Epithelial cell of esophagus (primary cell): ENCODE measurements at regions not wholly inside any gene's neighbourhood (a gene's known extent, or its start where the extent isn't known, plus 50 kb on each side); places are given as distances from the start of the nearest gene placed in this dataset.

Experiments used
- DNase-seq: peaks from one replicate; pipeline ENCODE4 v3.0.0; 2010; ENCODE audit warnings: low read depth
- H3K4me3 ChIP-seq: 2 replicates; pipeline ENCODE4 v1.5.1; 2011; ENCODE audit warnings: mild to moderate bottlenecking, low read length, control low read depth
- TF ChIP-seq, protein P1 (sequence below): IDR thresholded peaks from 2 replicates; pipeline ENCODE4 v1.5.1; 2011; ENCODE audit warnings: low read depth, mild to moderate bottlenecking, low read length, control low read depth, inconsistent platforms; ENCODE audit not compliant: insufficient read depth; ENCODE audit errors: missing control alignments

DNA sequence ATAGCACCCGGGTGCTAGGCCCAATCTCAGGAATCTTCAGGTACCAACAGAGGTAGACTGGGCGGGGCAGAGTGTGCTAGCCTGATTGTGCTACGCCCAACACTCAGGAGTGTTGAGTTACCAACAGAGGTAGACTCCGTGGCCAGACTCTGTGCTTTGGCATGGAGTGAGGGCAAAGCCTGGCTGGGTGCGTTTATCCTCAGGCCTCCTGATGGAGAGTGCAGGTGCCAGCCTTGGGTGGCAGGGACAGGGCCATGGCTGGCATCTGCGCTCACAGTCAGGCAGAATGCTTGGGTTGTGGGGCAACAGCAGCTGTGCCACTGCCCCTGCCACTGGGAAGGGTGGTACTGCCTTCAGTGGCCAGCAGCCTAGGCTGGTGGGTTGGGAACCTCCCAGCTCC, 111.6 kb downstream of the NEUROD6 start:
- no peak overlapping the region for H3K4me3 ChIP-seq
- TF ChIP-seq, protein P1, sequence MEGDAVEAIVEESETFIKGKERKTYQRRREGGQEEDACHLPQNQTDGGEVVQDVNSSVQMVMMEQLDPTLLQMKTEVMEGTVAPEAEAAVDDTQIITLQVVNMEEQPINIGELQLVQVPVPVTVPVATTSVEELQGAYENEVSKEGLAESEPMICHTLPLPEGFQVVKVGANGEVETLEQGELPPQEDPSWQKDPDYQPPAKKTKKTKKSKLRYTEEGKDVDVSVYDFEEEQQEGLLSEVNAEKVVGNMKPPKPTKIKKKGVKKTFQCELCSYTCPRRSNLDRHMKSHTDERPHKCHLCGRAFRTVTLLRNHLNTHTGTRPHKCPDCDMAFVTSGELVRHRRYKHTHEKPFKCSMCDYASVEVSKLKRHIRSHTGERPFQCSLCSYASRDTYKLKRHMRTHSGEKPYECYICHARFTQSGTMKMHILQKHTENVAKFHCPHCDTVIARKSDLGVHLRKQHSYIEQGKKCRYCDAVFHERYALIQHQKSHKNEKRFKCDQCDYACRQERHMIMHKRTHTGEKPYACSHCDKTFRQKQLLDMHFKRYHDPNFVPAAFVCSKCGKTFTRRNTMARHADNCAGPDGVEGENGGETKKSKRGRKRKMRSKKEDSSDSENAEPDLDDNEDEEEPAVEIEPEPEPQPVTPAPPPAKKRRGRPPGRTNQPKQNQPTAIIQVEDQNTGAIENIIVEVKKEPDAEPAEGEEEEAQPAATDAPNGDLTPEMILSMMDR = no peak
- no peak for DNase-seq

DNA sequence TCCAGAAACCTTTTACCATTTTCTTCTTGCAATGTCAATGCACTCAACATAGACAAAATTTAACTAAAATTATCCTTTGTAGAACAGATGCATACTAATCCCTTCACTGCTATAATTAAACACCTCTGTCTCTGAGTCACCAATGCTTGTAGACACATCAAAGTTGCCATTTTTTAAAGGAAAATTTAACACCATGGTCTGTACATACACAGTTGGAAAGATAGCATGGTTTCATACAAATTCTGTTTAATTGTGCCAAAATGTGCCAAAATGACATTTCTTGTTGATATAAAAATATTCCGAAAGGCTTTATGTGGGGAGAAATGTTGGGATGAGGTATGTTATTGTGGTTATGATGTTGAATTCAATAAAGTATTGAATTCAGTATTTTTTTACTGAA, 125.8 kb downstream of the NEUROD6 start:
- no peak for DNase-seq
- H3K4me3 ChIP-seq = no peak overlapping the region
- TF ChIP-seq, protein P1 = no peak

DNA sequence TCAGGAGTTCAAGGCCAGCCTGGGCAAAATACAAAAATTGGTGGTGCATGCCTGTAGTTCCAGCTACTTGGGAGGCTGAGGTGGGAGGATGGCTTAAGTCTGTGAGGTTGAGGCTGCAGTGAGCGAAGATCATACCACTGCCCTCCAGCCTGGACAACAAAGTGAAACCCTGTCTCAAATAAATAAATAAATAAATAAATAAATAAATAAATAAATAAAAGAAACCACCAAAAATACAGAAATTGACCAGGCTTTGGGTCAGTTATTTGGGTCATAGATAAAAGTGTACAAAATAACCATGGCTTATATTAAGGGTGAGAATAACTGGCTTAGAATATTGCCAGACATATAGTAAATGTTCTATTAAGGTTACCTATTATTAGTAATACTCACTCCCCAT, 129.2 kb downstream of the NEUROD6 start:
- no peak overlapping the region for H3K4me3 ChIP-seq
- DNase-seq = no peak
- TF ChIP-seq, protein P1 = no peak

DNA sequence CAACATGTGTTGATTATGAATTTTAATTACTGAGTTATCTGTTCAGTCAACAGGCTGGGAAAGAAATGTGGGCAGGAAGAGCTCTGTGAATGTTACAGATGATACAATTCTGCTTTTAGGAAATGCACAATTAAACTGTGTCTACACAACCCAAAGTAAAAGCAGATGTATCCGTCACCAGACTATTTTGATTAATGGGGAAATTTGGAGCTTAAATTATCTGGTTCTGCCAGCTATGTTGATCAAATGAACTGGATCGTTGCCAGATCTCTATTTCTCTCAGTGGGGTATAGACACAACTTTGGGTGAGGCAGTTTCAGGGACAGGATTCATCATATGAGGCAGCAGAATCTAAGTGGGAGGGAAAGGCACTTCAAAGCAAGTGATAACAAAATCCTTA, 136.5 kb downstream of the NEUROD6 start:
- H3K4me3 ChIP-seq = no peak overlapping the region
- no peak for DNase-seq
- TF ChIP-seq, protein P1 = no peak

DNA sequence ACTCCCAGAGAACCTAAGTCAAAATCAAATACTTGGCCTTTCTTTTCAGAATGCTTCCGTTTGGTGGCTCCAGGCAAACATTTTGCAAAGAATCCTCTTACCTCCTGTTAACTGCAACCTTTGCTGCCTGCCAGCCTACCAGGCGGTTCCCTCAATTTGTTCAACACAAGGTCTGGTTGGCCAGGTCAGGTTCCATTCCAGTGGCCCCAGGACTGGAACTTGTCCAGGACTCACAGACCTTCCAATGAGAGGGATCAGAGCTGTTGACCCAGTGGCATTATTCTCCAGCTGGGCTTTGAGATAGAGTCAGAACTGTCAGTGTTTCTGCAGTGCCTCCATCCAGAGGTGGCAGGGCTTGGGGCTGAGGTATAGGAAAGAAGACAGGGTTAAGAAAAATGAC, 137.0 kb downstream of the NEUROD6 start:
- no peak for DNase-seq

DNA sequence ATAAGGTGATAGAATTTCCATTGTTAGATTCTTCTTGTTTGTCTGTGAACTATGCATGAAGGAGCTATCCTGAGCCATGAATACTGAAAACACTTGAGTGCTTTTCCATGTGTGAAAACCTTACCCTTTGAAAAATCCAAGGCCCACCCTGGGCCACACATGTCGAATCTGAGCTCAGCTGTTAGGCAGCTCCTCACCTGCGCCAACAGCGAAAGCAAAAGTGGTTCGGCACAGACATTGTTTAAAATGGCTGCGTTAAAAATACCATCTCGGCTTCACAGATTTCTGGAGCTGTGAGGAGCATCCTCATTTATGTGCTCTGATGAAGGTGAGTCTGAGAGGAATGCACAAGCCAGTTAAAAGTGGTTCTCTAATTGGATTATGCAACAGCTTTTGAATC, 137.7 kb downstream of the NEUROD6 start:
- no peak for DNase-seq
- H3K4me3 ChIP-seq = no peak overlapping the region
- TF ChIP-seq, protein P1 = no peak

More for the DNA sequence above, 137.0 kb downstream of the NEUROD6 start:
- TF ChIP-seq, protein P1 = no peak
- H3K4me3 ChIP-seq = no peak overlapping the region

DNA sequence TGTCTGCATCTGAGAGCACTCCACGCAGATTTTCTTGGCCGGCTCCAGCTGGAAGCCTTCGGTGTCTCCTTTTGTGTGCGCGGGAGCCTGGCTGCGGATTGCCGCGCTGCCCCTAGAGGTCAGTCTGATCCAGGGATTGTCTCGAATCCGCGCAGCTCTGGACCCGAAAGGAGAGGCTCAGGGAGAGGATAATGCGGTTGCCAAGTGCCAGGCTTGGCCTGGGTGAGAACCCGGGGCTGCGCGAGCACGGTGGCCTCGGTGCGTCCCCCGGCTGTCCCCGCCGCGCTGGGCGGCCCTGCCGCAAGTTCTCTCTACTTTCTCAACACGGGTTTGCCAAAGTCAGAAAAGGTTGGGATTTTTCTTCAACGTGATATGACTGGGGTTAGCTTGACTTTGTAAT, 140.9 kb downstream of the ADCYAP1R1 start:
- peak; percentile 61 for DNase-seq
- TF ChIP-seq, protein P1 = peak; percentile 84
- H3K4me3 ChIP-seq = no peak overlapping the region
